Activated T-helper 2 cell treated with anti-CD3 and anti-CD28 coated beads, Interferon-gamma antibody, Interleukin-2, Interleukin-4, amounts not matched to agents 10 μg/mL and 5 μg/mL and 100 μg/mL, durations not matched to agents 14 hours and 24 hours and 36 hours (primary cell): ENCODE measurements at regions not wholly inside any gene's neighbourhood (a gene's known extent, or its start where the extent isn't known, plus 50 kb on each side); places are given as distances from the start of the nearest gene placed in this dataset.

Experiments
- DNase-seq: peaks from one replicate; pipeline ENCODE4 v3.0.0; 2021; ENCODE audit warnings: low spot score
- H3K27ac Mint-ChIP-seq: one replicate; pipeline ENCODE4 v1.8.0; 2021; ENCODE audit warnings: mixed read lengths
- H3K27me3 Mint-ChIP-seq: one replicate; pipeline ENCODE4 v1.8.0; 2021; ENCODE audit warnings: low read depth, mixed read lengths
- H3K36me3 Mint-ChIP-seq: one replicate; pipeline ENCODE4 v1.8.0; 2021; ENCODE audit warnings: low read depth, mixed read lengths
- H3K4me1 Mint-ChIP-seq: one replicate; pipeline ENCODE4 v1.8.0; 2021; ENCODE audit warnings: low read depth, mixed read lengths
- H3K4me3 Mint-ChIP-seq: one replicate; pipeline ENCODE4 v1.8.0; 2021; ENCODE audit warnings: low read depth, mild to moderate bottlenecking, moderate library complexity, mixed read lengths
- H3K9me3 Mint-ChIP-seq: one replicate; pipeline ENCODE4 v1.8.0; 2021; ENCODE audit warnings: mixed read lengths
- intact Hi-C: fragments of 100-400 bp; cut with micrococcal nuclease; formaldehyde crosslinking; loops from one replicate; pipeline ENCODE4 v1.15.1; 2023

DNA sequence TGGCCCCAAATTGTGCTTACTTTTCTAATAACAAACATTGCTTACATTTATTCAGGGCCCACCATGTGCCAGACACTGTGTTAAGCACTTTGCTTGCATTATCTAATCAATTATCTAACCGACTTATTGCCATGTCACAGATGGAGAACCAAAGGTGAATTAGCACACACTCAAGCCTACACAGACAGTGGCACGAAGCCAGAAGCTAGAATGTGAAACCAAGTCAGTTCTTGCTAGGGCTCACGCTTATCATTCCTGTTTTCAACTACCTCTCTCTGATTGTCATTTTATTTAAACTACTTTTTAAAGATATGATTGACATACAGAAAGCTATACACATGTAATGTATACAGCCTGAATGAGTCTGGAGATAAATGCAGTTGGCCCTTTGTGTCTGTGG, 215.7 kb upstream of the CFAP20DC start:
- intact Hi-C loops: no loop called here
- H3K4me3 Mint-ChIP-seq: no peak overlapping the region

DNA sequence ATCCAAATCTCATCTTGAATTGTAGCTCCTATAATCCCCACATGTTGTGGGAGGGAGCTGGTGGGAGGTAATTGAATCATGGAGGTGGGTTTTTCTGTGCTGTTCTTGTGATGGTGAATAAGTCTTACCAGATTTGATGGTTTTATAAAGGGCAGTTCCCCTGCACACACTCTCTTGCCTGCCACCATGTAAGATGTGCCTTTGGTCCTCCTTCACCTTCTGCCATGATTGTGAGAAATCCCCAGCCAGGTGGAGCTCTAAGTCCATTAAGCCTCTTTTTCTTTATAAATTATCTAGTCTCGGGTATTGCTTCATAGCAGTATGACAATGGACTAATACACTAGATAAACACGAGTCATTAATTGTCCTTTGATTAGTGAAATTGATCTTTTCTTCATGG, 214.5 kb upstream of the CFAP20DC start:
- Mint-ChIP-seq H3K36me3 (no peaks in the 10 kb centered on the region), H3K27me3 (peaks cover 2% of the 10 kb centered on the region), H3K9me3 (peaks cover 6% of the 10 kb centered on the region), H3K4me3 (no peak overlapping the region), H3K4me1 (peaks cover 4% of the 10 kb centered on the region), H3K27ac (no peak overlapping the region)
- intact Hi-C loops: no loop called here
- DNase-seq: no peak

More for the DNA sequence above, 215.7 kb upstream of the CFAP20DC start:
- Mint-ChIP-seq H3K27ac (no peak overlapping the region), H3K36me3 (no peaks in the 10 kb centered on the region), H3K9me3 (peaks cover 6% of the 10 kb centered on the region), H3K4me1 (peaks cover 4% of the 10 kb centered on the region), H3K27me3 (no peaks in the 10 kb centered on the region)
- DNase-seq: no peak

DNA sequence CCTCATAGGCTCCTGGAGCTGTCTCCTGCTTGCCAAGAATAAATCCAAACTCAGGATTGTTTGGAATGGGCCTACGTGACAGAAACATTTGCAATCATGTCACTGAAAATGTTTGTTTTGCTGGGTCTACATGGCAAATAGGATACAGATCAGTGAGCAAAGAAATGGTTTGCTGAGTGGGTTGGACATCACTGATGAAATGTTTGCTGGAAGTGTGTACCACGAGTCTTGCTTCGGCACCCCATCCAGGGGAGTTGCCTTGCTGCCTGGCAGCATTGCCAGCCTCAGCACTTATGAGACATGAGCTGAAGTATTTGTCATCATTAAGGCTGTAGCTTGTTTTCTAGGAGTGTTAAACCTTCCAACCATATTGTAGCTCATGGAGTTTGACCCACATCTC, 213.3 kb upstream of the CFAP20DC start:
- H3K27ac Mint-ChIP-seq: no peak overlapping the region
- peaks cover 6% of the 10 kb centered on the region for H3K9me3 Mint-ChIP-seq
- intact Hi-C loops: no loop called here
- H3K4me1 Mint-ChIP-seq: peaks cover 4% of the 10 kb centered on the region
- no peaks in the 10 kb centered on the region for H3K36me3 Mint-ChIP-seq
- DNase-seq: no peak
- H3K27me3 Mint-ChIP-seq: peaks cover 2% of the 10 kb centered on the region
- no peak overlapping the region for H3K4me3 Mint-ChIP-seq

DNA sequence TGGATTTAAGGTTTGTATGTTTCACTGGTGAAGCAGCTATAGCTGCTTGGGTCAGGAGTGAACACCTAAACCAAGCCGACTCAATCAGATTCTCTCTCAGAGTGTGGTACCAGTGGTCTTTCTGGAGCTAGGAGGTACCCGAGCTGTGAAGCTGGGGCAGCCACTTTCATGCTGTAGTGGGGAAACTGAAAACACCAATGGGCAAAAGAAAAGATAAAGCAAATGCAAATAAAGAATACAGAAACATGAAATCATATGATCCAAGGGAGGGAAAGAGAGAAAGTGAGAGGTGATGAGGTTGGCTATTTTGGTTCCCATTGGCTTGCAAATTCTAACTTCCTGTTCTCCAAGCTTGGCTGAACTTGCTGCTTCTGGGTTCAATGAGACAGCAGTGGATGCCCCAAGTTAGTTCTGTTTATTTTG, 212.3 kb upstream of the CFAP20DC start:
- DNase-seq: no peak
- Mint-ChIP-seq H3K4me1 (peaks cover 4% of the 10 kb centered on the region), H3K4me3 (no peak overlapping the region), H3K9me3 (peaks cover 6% of the 10 kb centered on the region), H3K36me3 (no peaks in the 10 kb centered on the region), H3K27ac (no peak overlapping the region), H3K27me3 (peaks cover 2% of the 10 kb centered on the region)
- intact Hi-C loops: no loop called here

DNA sequence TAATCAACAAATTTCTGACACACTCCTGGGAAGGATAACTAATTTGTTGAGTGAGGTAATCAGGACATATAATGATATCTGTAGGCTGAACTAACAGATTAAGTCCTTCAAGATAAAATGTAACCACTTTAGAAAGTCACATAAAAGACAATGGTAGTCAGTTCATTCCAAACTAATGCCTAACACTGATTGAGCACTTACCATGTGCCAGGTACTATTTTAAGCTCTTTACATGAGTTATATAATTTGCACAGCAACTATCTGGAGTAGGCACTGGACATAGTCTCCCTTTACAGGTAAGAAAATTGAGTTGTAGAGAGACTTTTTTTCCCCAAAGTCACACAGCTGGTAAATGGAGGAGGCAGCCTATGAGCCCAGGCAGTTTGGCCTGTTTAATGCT, 211.2 kb upstream of the CFAP20DC start:
- H3K4me3 Mint-ChIP-seq: no peak overlapping the region
- no peaks in the 10 kb centered on the region for H3K36me3 Mint-ChIP-seq
- no peaks in the 10 kb centered on the region for H3K4me1 Mint-ChIP-seq
- peaks cover 6% of the 10 kb centered on the region for H3K9me3 Mint-ChIP-seq
- no peak overlapping the region for H3K27ac Mint-ChIP-seq
- intact Hi-C loops: no loop called here
- no peak for DNase-seq
- peaks cover 2% of the 10 kb centered on the region for H3K27me3 Mint-ChIP-seq

DNA sequence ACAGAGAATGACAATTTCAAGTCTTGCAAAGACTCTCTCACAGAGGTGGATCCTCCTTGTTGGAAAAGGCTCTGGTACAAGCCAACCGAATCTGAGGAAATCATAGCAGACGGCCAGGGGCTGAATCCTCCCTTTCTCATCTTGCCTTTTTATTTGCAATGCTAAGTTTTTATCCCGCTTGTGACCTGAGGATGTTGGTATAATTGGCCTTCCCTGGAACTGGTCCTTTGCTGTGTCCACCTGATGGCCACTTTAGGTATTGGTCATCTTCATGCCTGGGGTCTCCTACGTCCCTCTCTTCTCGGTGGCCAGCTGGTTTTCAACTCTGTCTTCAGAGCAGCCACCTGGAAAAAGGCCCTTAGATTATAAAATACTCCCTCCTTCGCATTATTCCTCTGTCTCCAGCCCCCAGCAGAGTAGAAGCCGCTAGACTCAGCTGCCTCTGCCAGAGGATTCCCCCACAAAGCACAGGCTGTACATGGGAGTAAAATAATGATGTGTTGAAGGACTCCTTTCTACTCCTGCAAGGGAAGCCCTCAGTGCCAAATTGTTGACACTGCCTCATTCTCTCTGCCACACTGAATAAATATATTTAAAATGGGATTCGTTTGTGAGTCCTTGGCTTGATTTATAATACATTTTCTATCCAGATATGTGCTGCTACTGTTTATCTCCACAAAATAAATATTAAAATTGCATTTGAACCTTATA, 208.9 kb upstream of the CFAP20DC start:
- H3K27me3 Mint-ChIP-seq: peaks cover 2% of the 10 kb centered on the region
- intact Hi-C loops: no loop called here
- H3K4me1 Mint-ChIP-seq: no peaks in the 10 kb centered on the region
- H3K4me3 Mint-ChIP-seq: no peak overlapping the region
- H3K27ac Mint-ChIP-seq: no peak overlapping the region
- H3K36me3 Mint-ChIP-seq: no peaks in the 10 kb centered on the region
- no peaks in the 10 kb centered on the region for H3K9me3 Mint-ChIP-seq
- no peak for DNase-seq

DNA sequence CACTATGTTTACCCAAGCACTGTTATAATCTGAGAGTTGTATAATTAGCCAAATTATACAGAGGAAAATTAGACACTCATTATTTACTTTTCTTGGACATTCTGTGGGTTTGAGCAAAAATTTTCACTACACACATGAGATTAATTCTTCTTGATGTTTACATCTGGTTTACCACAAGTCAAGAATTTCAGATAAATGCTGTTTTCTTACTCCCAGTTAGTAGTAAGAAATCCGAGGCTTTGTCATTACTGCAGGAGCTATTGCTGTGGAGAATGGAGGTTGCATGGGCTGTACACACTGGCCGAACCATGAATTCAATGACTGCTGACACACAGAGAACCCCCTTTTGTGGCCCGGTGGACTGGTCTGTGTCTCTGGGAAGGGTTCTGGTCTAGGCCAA, 207.7 kb upstream of the CFAP20DC start:
- Mint-ChIP-seq H3K4me1 (no peaks in the 10 kb centered on the region), H3K27me3 (peaks cover 2% of the 10 kb centered on the region), H3K4me3 (no peak overlapping the region), H3K36me3 (no peaks in the 10 kb centered on the region), H3K9me3 (no peaks in the 10 kb centered on the region), H3K27ac (no peak overlapping the region)
- intact Hi-C loops: no loop called here
- DNase-seq: no peak

DNA sequence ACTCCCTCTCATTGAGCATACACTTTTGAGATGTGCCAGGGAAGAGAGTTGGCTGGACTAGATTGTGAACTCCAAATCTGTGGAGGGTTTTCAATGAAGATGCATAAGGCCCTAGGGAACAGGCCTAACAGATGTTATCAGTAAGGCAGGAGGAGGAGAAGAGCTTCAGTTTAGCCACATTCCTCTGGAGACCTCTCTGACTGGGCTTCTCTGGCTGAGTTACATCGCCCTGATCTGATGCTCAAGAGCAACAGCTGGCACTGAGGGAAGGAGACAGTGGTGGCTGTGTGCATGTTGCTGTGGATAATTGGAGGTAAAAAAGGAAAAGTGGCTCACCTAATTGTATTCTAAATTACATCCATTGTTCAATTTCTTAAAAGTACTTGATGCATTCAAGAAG, 206.4 kb upstream of the CFAP20DC start:
- Mint-ChIP-seq H3K27ac (no peak overlapping the region), H3K36me3 (no peaks in the 10 kb centered on the region), H3K4me1 (no peaks in the 10 kb centered on the region), H3K27me3 (peaks cover 2% of the 10 kb centered on the region), H3K9me3 (no peaks in the 10 kb centered on the region), H3K4me3 (no peak overlapping the region)
- no peak for DNase-seq
- intact Hi-C loops: no loop called here

DNA sequence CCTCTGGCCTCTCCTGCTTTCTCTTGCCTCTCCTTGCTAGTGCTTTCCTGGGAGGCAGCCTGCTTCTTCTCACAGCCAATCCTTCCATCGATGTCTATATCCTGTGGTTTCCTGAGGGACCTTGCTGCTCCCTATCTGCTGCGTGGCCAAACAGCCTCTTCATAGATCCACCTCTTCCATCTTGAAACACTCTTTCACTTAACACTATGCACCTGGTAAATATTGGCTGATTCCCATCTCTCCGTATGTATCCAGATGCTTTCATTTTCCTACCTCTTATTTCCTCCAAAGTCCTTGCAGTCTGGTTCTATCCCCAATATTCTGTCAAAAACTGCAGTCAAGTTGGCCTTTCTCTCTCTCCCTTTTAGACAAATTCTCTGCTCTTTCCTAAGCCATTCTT, 205.2 kb upstream of the CFAP20DC start:
- no peaks in the 10 kb centered on the region for H3K27me3 Mint-ChIP-seq
- intact Hi-C loops: no loop called here
- H3K36me3 Mint-ChIP-seq: no peaks in the 10 kb centered on the region
- no peak overlapping the region for H3K4me3 Mint-ChIP-seq
- no peaks in the 10 kb centered on the region for H3K9me3 Mint-ChIP-seq
- no peaks in the 10 kb centered on the region for H3K4me1 Mint-ChIP-seq
- H3K27ac Mint-ChIP-seq: no peak overlapping the region
- no peak for DNase-seq

DNA sequence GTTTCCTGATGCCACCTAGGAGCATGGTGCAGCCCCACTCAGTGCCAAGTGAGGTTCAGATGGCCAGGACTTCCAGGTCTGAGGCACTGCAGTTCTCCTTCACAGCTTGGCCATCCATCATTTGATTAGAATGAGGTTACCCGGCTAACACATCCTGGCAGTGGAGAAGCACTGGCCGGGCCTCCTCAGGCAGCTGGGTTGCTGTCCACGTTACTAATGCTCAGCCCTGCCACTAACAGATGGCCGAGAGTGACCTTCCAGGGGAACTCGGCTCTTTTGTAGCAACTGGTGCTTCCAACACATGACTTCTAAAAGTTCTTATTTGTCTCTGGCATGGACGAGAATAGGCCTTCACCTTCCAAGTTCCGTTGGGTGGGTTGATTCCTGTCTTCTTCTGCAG, 204.6 kb upstream of the CFAP20DC start:
- no peak overlapping the region for H3K27ac Mint-ChIP-seq
- H3K27me3 Mint-ChIP-seq: no peaks in the 10 kb centered on the region
- DNase-seq: no peak
- H3K36me3 Mint-ChIP-seq: no peaks in the 10 kb centered on the region
- no peaks in the 10 kb centered on the region for H3K4me1 Mint-ChIP-seq
- H3K4me3 Mint-ChIP-seq: no peak overlapping the region
- no peaks in the 10 kb centered on the region for H3K9me3 Mint-ChIP-seq
- intact Hi-C loops: no loop called here

DNA sequence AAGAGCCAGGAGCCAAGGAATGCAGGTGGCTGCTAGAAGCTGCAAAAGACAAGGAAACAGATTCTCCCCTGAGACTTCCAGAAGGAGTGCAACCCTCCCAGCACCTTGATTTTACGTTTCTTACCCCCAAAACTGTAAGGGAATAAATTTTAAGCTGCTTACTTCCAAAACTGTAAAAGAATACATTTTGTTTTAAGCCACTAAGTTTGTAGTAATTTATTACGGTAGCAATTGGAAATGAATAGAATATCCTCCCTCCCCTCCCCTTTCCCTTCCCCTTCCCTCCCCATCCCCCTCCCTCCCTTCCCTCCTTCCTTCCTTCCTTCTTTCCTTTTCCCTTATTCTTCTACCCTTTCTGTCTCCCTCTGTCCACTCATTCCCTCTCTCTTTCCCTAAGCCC, 203.7 kb upstream of the CFAP20DC start:
- Mint-ChIP-seq H3K36me3 (no peaks in the 10 kb centered on the region), H3K4me3 (no peak overlapping the region), H3K4me1 (no peaks in the 10 kb centered on the region), H3K9me3 (peaks cover 8% of the 10 kb centered on the region), H3K27me3 (no peaks in the 10 kb centered on the region), H3K27ac (no peak overlapping the region)
- no peak for DNase-seq
- intact Hi-C loops: no loop called here

DNA sequence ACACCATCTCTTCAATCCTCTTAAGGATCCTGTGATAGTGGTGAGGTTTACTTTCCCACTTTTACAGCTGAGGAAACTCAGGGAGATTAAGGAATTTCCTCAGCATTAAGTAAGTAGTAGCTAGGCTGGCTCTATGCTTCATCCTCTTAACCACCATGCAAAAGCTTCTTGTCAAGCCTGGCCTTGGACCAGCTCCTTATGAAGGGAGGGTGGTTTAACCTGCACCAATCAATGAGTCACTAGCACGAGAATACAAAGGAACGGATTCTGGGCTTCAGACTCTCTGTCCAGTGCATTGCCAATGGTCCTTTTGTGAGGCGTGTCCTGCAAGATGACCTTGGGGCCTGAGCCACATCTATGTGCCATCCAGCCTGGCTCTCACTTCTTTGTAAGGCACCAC, 202.0 kb upstream of the CFAP20DC start:
- no peak for DNase-seq
- intact Hi-C loops: no loop called here
- H3K4me1 Mint-ChIP-seq: peaks cover 2% of the 10 kb centered on the region
- H3K27me3 Mint-ChIP-seq: no peaks in the 10 kb centered on the region
- H3K4me3 Mint-ChIP-seq: no peak overlapping the region
- no peak overlapping the region for H3K27ac Mint-ChIP-seq
- H3K9me3 Mint-ChIP-seq: peaks cover 9% of the 10 kb centered on the region
- no peaks in the 10 kb centered on the region for H3K36me3 Mint-ChIP-seq

DNA sequence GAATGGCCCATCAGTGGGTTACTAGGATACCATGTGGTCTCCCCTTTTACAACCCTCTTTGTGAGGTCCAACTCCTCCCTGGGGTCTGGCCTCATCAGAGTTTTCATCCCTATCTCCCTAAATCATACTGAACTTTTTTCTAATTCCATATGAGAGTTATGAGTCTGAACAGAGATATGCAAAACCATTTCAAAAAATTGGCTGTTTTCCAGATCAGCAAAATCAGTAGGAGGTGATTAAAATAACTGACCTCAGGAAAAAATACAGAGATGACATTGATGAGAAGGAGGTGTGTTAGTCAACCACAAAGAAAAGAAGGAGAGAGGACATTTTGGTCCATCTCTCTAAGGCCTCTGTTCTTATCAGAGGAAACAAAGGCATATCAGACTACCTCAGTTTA, 200.8 kb upstream of the CFAP20DC start:
- H3K4me3 Mint-ChIP-seq: no peak overlapping the region
- H3K36me3 Mint-ChIP-seq: no peaks in the 10 kb centered on the region
- peaks cover 3% of the 10 kb centered on the region for H3K4me1 Mint-ChIP-seq
- H3K9me3 Mint-ChIP-seq: peaks cover 9% of the 10 kb centered on the region
- H3K27me3 Mint-ChIP-seq: no peaks in the 10 kb centered on the region
- intact Hi-C loops: no loop called here
- H3K27ac Mint-ChIP-seq: no peak overlapping the region
- DNase-seq: no peak
